ENCODE measurements at regions not wholly inside any gene's neighbourhood (a gene's known extent, or its start where the extent isn't known, plus 50 kb on each side); places are given as distances from the start of the nearest gene placed in this dataset.

GRCh38 chrX:122154019-122154418, 1030.1 kb upstream of the GRIA3 start:
- Histone ChIP-seq H3K4me1 (ENCODE audit: control insufficient read depth, low read length) (no peaks in the 10 kb centered on the region), H3K4me2 (ENCODE audit: low read length) (no peak overlapping the region), H3K9me3 (ENCODE audit: control insufficient read depth, insufficient read depth, low read length) (no peaks in the 10 kb centered on the region), H3K27ac (ENCODE audit: low read depth, low read length) (no peak overlapping the region), H4K20me1 (ENCODE audit: control insufficient read depth, insufficient read depth, low read depth, low read length) (no peaks in the 10 kb centered on the region), H3K4me3 (ENCODE audit: low read length) (no peak overlapping the region), H3K9me2 (replicated peaks; ENCODE audit: control insufficient read depth, low read length) (no peaks in the 10 kb centered on the region), H3K79me2 (ENCODE audit: control insufficient read depth, low read length) (no peaks in the 10 kb centered on the region), H3F3A (ENCODE audit: control insufficient read depth, insufficient read depth) (no peaks in the 10 kb centered on the region), H3K36me3 (ENCODE audit: control insufficient read depth, low read length) (no peaks in the 10 kb centered on the region), H3K27me3 (ENCODE audit: control insufficient read depth, low read length) (no peaks in the 10 kb centered on the region)
- TF ChIP-seq EZH2phosphoT487 (IDR thresholded peaks at IDR 0.05; ENCODE audit: borderline replicate concordance, low read length) (no peak), CTCF (IDR thresholded peaks at IDR 0.05; ENCODE audit: low read depth, low read length, poor library complexity, severe bottlenecking) (no peak)

- no peaks in the 10 kb centered on the region for H3K9me2 ChIP-seq (replicated peaks; ENCODE audit: control insufficient read depth, low read length)
Observed at GRCh38 chrX:122168241-122168640, 1015.8 kb upstream of the GRIA3 start.

GRCh38 chrX:122184791-122185190, 999.3 kb upstream of the GRIA3 start:
- H3K4me2 ChIP-seq (ENCODE audit: low read length) = no peak overlapping the region
- H3K4me1 ChIP-seq (ENCODE audit: control insufficient read depth, low read length) = no peaks in the 10 kb centered on the region
- no peaks in the 10 kb centered on the region for H4K20me1 ChIP-seq (ENCODE audit: control insufficient read depth, insufficient read depth, low read depth, low read length)
- no peaks in the 10 kb centered on the region for H3K9me3 ChIP-seq (ENCODE audit: control insufficient read depth, insufficient read depth, low read length)
- H3K4me3 ChIP-seq (ENCODE audit: low read length) = no peak overlapping the region
- TF ChIP-seq CTCF (IDR thresholded peaks at IDR 0.05; ENCODE audit: low read depth, low read length, poor library complexity, severe bottlenecking) (no peak), EZH2phosphoT487 (IDR thresholded peaks at IDR 0.05; ENCODE audit: borderline replicate concordance, low read length) (no peak)
- H3K27ac ChIP-seq (ENCODE audit: low read depth, low read length) = no peak overlapping the region
- H3K79me2 ChIP-seq (ENCODE audit: control insufficient read depth, low read length) = no peaks in the 10 kb centered on the region
- H3K9me2 ChIP-seq (replicated peaks; ENCODE audit: control insufficient read depth, low read length) = no peaks in the 10 kb centered on the region
- no peaks in the 10 kb centered on the region for H3K36me3 ChIP-seq (ENCODE audit: control insufficient read depth, low read length)
- H3F3A ChIP-seq (ENCODE audit: control insufficient read depth, insufficient read depth) = no peaks in the 10 kb centered on the region
- no peaks in the 10 kb centered on the region for H3K27me3 ChIP-seq (ENCODE audit: control insufficient read depth, low read length)

More at GRCh38 chrX:122168241-122168640, 1015.8 kb upstream of the GRIA3 start:
- Histone ChIP-seq H3K4me3 (ENCODE audit: low read length) (no peak overlapping the region), H3K27ac (ENCODE audit: low read depth, low read length) (no peak overlapping the region), H3K4me1 (ENCODE audit: control insufficient read depth, low read length) (no peaks in the 10 kb centered on the region), H3K79me2 (ENCODE audit: control insufficient read depth, low read length) (no peaks in the 10 kb centered on the region), H3K36me3 (ENCODE audit: control insufficient read depth, low read length) (no peaks in the 10 kb centered on the region), H4K20me1 (ENCODE audit: control insufficient read depth, insufficient read depth, low read depth, low read length) (no peaks in the 10 kb centered on the region), H3K9me3 (ENCODE audit: control insufficient read depth, insufficient read depth, low read length) (no peaks in the 10 kb centered on the region), H3K27me3 (ENCODE audit: control insufficient read depth, low read length) (no peaks in the 10 kb centered on the region), H3F3A (ENCODE audit: control insufficient read depth, insufficient read depth) (no peaks in the 10 kb centered on the region), H3K4me2 (ENCODE audit: low read length) (no peak overlapping the region)
- TF ChIP-seq CTCF (IDR thresholded peaks at IDR 0.05; ENCODE audit: low read depth, low read length, poor library complexity, severe bottlenecking) (no peak), EZH2phosphoT487 (IDR thresholded peaks at IDR 0.05; ENCODE audit: borderline replicate concordance, low read length) (no peak)
